ENCODE measurements at regions not wholly inside any gene's neighbourhood (a gene's known extent, or its start where the extent isn't known, plus 50 kb on each side); places are given as distances from the start of the nearest gene placed in this dataset.
A peak's percentile ranks its signal among the peaks of the same experiment; 100 is the strongest.

- H3K4me3 ChIP-seq (ENCODE audit: low read depth, low read length) = no peak overlapping the region
- no peaks in the 10 kb centered on the region for H3K27me3 ChIP-seq (ENCODE audit: control insufficient read depth, insufficient read depth, low read length)
- WGBS (ENCODE audit: insufficient coverage) = 100% methylated on average over 1 of the region's 1 CpG
- H3K9me3 ChIP-seq (ENCODE audit: control insufficient read depth, insufficient read depth, low read length) = no peaks in the 10 kb centered on the region
- no peak for DNase-seq (ENCODE audit: low read depth in 4 of 6, low spot score in 6 of 6)
- H3K27ac ChIP-seq (ENCODE audit: low read depth, low read length) = no peak overlapping the region
- no peaks in the 10 kb centered on the region for H3K4me1 ChIP-seq (ENCODE audit: control insufficient read depth, insufficient read depth, low read length)
- H3K36me3 ChIP-seq (ENCODE audit: control insufficient read depth, insufficient read depth, low read length) = no peaks in the 10 kb centered on the region
Measured at GRCh38 chr20:40579701-40580100, 109.3 kb downstream of the MAFB start.

GRCh38 chr20:40578961-40579360 lies 110.1 kb downstream of the MAFB start:
- Histone ChIP-seq H3K36me3 (ENCODE audit: control insufficient read depth, insufficient read depth, low read length) (no peaks in the 10 kb centered on the region), H3K9me3 (ENCODE audit: control insufficient read depth, insufficient read depth, low read length) (no peaks in the 10 kb centered on the region), H3K4me3 (ENCODE audit: low read depth, low read length) (no peak overlapping the region), H3K4me1 (ENCODE audit: control insufficient read depth, insufficient read depth, low read length) (no peaks in the 10 kb centered on the region), H3K27me3 (ENCODE audit: control insufficient read depth, insufficient read depth, low read length) (no peaks in the 10 kb centered on the region), H3K27ac (ENCODE audit: low read depth, low read length) (no peak overlapping the region)
- WGBS (ENCODE audit: insufficient coverage) = 59% methylated on average over 3 of the region's 4 CpGs
- peak in 1 of 6 donors; percentile 17 for DNase-seq (ENCODE audit: low read depth in 4 of 6, low spot score in 6 of 6)

- DNase-seq (ENCODE audit: low read depth in 4 of 6, low spot score in 6 of 6) = no peak
- WGBS (ENCODE audit: insufficient coverage) = 60% methylated on average over 4 of the region's 4 CpGs
- Histone ChIP-seq H3K4me1 (ENCODE audit: control insufficient read depth, insufficient read depth, low read length) (no peaks in the 10 kb centered on the region), H3K9me3 (ENCODE audit: control insufficient read depth, insufficient read depth, low read length) (no peaks in the 10 kb centered on the region), H3K36me3 (ENCODE audit: control insufficient read depth, insufficient read depth, low read length) (no peaks in the 10 kb centered on the region), H3K27ac (ENCODE audit: low read depth, low read length) (no peak overlapping the region), H3K27me3 (ENCODE audit: control insufficient read depth, insufficient read depth, low read length) (no peaks in the 10 kb centered on the region), H3K4me3 (ENCODE audit: low read depth, low read length) (no peak overlapping the region)
Measured at GRCh38 chr20:40575851-40576250, 113.2 kb downstream of the MAFB start.

GRCh38 chr20:40572251-40572650 lies 116.8 kb downstream of the MAFB start:
- H3K9me3 ChIP-seq (ENCODE audit: control insufficient read depth, insufficient read depth, low read length) = no peaks in the 10 kb centered on the region
- no peaks in the 10 kb centered on the region for H3K4me1 ChIP-seq (ENCODE audit: control insufficient read depth, insufficient read depth, low read length)
- H3K27me3 ChIP-seq (ENCODE audit: control insufficient read depth, insufficient read depth, low read length) = no peaks in the 10 kb centered on the region
- no peaks in the 10 kb centered on the region for H3K36me3 ChIP-seq (ENCODE audit: control insufficient read depth, insufficient read depth, low read length)
- 33% methylated on average over 1 of the region's 1 CpG for WGBS (ENCODE audit: insufficient coverage)
- no peak overlapping the region for H3K4me3 ChIP-seq (ENCODE audit: low read depth, low read length)
- DNase-seq (ENCODE audit: low read depth in 4 of 6, low spot score in 6 of 6) = no peak
- H3K27ac ChIP-seq (ENCODE audit: low read depth, low read length) = no peak overlapping the region

GRCh38 chr20:40571639-40572038 lies 117.4 kb downstream of the MAFB start:
- Histone ChIP-seq H3K4me1 (ENCODE audit: control insufficient read depth, insufficient read depth, low read length) (no peaks in the 10 kb centered on the region), H3K27me3 (ENCODE audit: control insufficient read depth, insufficient read depth, low read length) (no peaks in the 10 kb centered on the region), H3K27ac (ENCODE audit: low read depth, low read length) (no peak overlapping the region), H3K9me3 (ENCODE audit: control insufficient read depth, insufficient read depth, low read length) (no peaks in the 10 kb centered on the region), H3K4me3 (ENCODE audit: low read depth, low read length) (no peak overlapping the region), H3K36me3 (ENCODE audit: control insufficient read depth, insufficient read depth, low read length) (no peaks in the 10 kb centered on the region)
- DNase-seq (ENCODE audit: low read depth in 4 of 6, low spot score in 6 of 6) = peak in 1 of 6 donors; percentile 4
- 89% methylated on average over 1 of the region's 1 CpG for WGBS (ENCODE audit: insufficient coverage)

- H3K9me3 ChIP-seq (ENCODE audit: control insufficient read depth, insufficient read depth, low read length) = no peaks in the 10 kb centered on the region
- H3K36me3 ChIP-seq (ENCODE audit: control insufficient read depth, insufficient read depth, low read length) = no peaks in the 10 kb centered on the region
- no peak overlapping the region for H3K4me3 ChIP-seq (ENCODE audit: low read depth, low read length)
- H3K27me3 ChIP-seq (ENCODE audit: control insufficient read depth, insufficient read depth, low read length) = no peaks in the 10 kb centered on the region
- H3K4me1 ChIP-seq (ENCODE audit: control insufficient read depth, insufficient read depth, low read length) = no peaks in the 10 kb centered on the region
- no peak overlapping the region for H3K27ac ChIP-seq (ENCODE audit: low read depth, low read length)
- WGBS (ENCODE audit: insufficient coverage) = 87% methylated on average over 3 of the region's 3 CpGs
- no peak for DNase-seq (ENCODE audit: low read depth in 4 of 6, low spot score in 6 of 6)
Measured at GRCh38 chr20:40568200-40568599, 120.8 kb downstream of the MAFB start.

GRCh38 chr20:40565682-40566040 lies 123.4 kb downstream of the MAFB start:
- Histone ChIP-seq H3K9me3 (ENCODE audit: control insufficient read depth, insufficient read depth, low read length) (no peaks in the 10 kb centered on the region), H3K27ac (ENCODE audit: low read depth, low read length) (no peak overlapping the region), H3K4me3 (ENCODE audit: low read depth, low read length) (no peak overlapping the region), H3K4me1 (ENCODE audit: control insufficient read depth, insufficient read depth, low read length) (no peaks in the 10 kb centered on the region), H3K36me3 (ENCODE audit: control insufficient read depth, insufficient read depth, low read length) (no peaks in the 10 kb centered on the region), H3K27me3 (ENCODE audit: control insufficient read depth, insufficient read depth, low read length) (no peaks in the 10 kb centered on the region)
- no peak for DNase-seq (ENCODE audit: low read depth in 4 of 6, low spot score in 6 of 6)
- 80% methylated on average over 1 of the region's 1 CpG for WGBS (ENCODE audit: insufficient coverage)

- WGBS (ENCODE audit: insufficient coverage) = 85% methylated on average over 6 of the region's 6 CpGs
Measured at GRCh38 chr20:40565001-40565681, 123.9 kb downstream of the MAFB start.

GRCh38 chr20:40563296-40563950 lies 125.6 kb downstream of the MAFB start:
- Histone ChIP-seq H3K27me3 (ENCODE audit: control insufficient read depth, insufficient read depth, low read length) (no peaks in the 10 kb centered on the region), H3K4me3 (ENCODE audit: low read depth, low read length) (no peak overlapping the region), H3K36me3 (ENCODE audit: control insufficient read depth, insufficient read depth, low read length) (no peaks in the 10 kb centered on the region), H3K27ac (ENCODE audit: low read depth, low read length) (no peak overlapping the region), H3K4me1 (ENCODE audit: control insufficient read depth, insufficient read depth, low read length) (no peaks in the 10 kb centered on the region), H3K9me3 (ENCODE audit: control insufficient read depth, insufficient read depth, low read length) (no peaks in the 10 kb centered on the region)
- peak in 2 of 6 donors; percentile 22 to 74 for DNase-seq (ENCODE audit: low read depth in 4 of 6, low spot score in 6 of 6)
- 45% methylated on average over 4 of the region's 8 CpGs for WGBS (ENCODE audit: insufficient coverage)

More at GRCh38 chr20:40565001-40565681, 123.9 kb downstream of the MAFB start:
- Histone ChIP-seq H3K27ac (ENCODE audit: low read depth, low read length) (no peak overlapping the region), H3K4me3 (ENCODE audit: low read depth, low read length) (no peak overlapping the region), H3K36me3 (ENCODE audit: control insufficient read depth, insufficient read depth, low read length) (no peaks in the 10 kb centered on the region), H3K9me3 (ENCODE audit: control insufficient read depth, insufficient read depth, low read length) (no peaks in the 10 kb centered on the region), H3K27me3 (ENCODE audit: control insufficient read depth, insufficient read depth, low read length) (no peaks in the 10 kb centered on the region), H3K4me1 (ENCODE audit: control insufficient read depth, insufficient read depth, low read length) (no peaks in the 10 kb centered on the region)
- DNase-seq (ENCODE audit: low read depth in 4 of 6, low spot score in 6 of 6) = no peak

GRCh38 chr20:40562031-40562430 lies 127.0 kb downstream of the MAFB start:
- Histone ChIP-seq H3K27ac (ENCODE audit: low read depth, low read length) (no peak overlapping the region), H3K9me3 (ENCODE audit: control insufficient read depth, insufficient read depth, low read length) (no peaks in the 10 kb centered on the region), H3K4me1 (ENCODE audit: control insufficient read depth, insufficient read depth, low read length) (no peaks in the 10 kb centered on the region), H3K27me3 (ENCODE audit: control insufficient read depth, insufficient read depth, low read length) (no peaks in the 10 kb centered on the region), H3K36me3 (ENCODE audit: control insufficient read depth, insufficient read depth, low read length) (no peaks in the 10 kb centered on the region), H3K4me3 (ENCODE audit: low read depth, low read length) (no peak overlapping the region)
- no peak for DNase-seq (ENCODE audit: low read depth in 4 of 6, low spot score in 6 of 6)
- 80% methylated on average over 1 of the region's 2 CpGs for WGBS (ENCODE audit: insufficient coverage)
